Endometrial microvascular endothelial cells (primary cell): ENCODE measurements at regions not wholly inside any gene's neighbourhood (a gene's known extent, or its start where the extent isn't known, plus 50 kb on each side); places are given as distances from the start of the nearest gene placed in this dataset.

ENCODE experiments used
- in situ Hi-C: cut with HindIII; loops from 2 replicates; pipeline ENCODE4 v1.10.0; 2017; ENCODE audit warnings: low sequenced_read_pairs, low pct_unique_long_range_greater_than_20kb; ENCODE audit errors: inconsistent ontology term

- in situ Hi-C loops = no loop called here
Measured at GRCh38 chr4:121535351-121535750, 154.5 kb upstream of the QRFPR start.

- in situ Hi-C loops = no loop called here
Measured at GRCh38 chr4:121534187-121534586, 153.4 kb upstream of the QRFPR start.

- in situ Hi-C loops = no loop called here
Measured at GRCh38 chr4:121526509-121526908, 145.7 kb upstream of the QRFPR start.

GRCh38 chr4:121519236-121519838 lies 138.5 kb upstream of the QRFPR start:
- in situ Hi-C loops = no loop called here

GRCh38 chr4:121517241-121517640 lies 136.4 kb upstream of the QRFPR start:
- in situ Hi-C loops = no loop called here

- in situ Hi-C loops = no loop called here
Measured at GRCh38 chr4:121514443-121514842, 133.6 kb upstream of the QRFPR start.

- in situ Hi-C loops = no loop called here
Measured at GRCh38 chr4:121510341-121510874, 129.6 kb upstream of the QRFPR start.

GRCh38 chr4:121485190-121485804 lies 104.5 kb upstream of the QRFPR start:
- in situ Hi-C loops = loop anchor here (25.0 kb wide), 1 partner anchor 127 kb away; no protein-coding TSS in a partner anchor

- in situ Hi-C loops = loop anchor here (25.0 kb wide), 1 partner anchor 128 kb away; no protein-coding TSS in a partner anchor
Measured at GRCh38 chr4:121484633-121485032, 103.8 kb upstream of the QRFPR start.

- in situ Hi-C loops = loop anchor here (25.0 kb wide), 1 partner anchor 132 kb away; no protein-coding TSS in a partner anchor
Measured at GRCh38 chr4:121479808-121480207, 99.0 kb upstream of the QRFPR start.

- in situ Hi-C loops = loop anchor here (25.0 kb wide), 1 partner anchor 135 kb away; no protein-coding TSS in a partner anchor
Measured at GRCh38 chr4:121477480-121477879, 96.7 kb upstream of the QRFPR start.

GRCh38 chr4:121477079-121477478 lies 96.3 kb upstream of the QRFPR start:
- in situ Hi-C loops = loop anchor here (25.0 kb wide), 1 partner anchor 135 kb away; no protein-coding TSS in a partner anchor

- in situ Hi-C loops = no loop called here
Measured at GRCh38 chr4:121472937-121473721, 92.3 kb upstream of the QRFPR start.

GRCh38 chr4:121464854-121465253 lies 84.0 kb upstream of the QRFPR start:
- in situ Hi-C loops = no loop called here

GRCh38 chr4:121462660-121463261 lies 81.9 kb upstream of the QRFPR start:
- in situ Hi-C loops = no loop called here

GRCh38 chr4:121459026-121459425 lies 78.2 kb upstream of the QRFPR start:
- in situ Hi-C loops = no loop called here

GRCh38 chr4:121457278-121457875 lies 76.6 kb upstream of the QRFPR start:
- in situ Hi-C loops = no loop called here

- in situ Hi-C loops = no loop called here
Measured at GRCh38 chr4:121455285-121455684, 74.5 kb upstream of the QRFPR start.
